ENCODE measurements at regions not wholly inside any gene's neighbourhood (a gene's known extent, or its start where the extent isn't known, plus 50 kb on each side); places are given as distances from the start of the nearest gene placed in this dataset.

DNA sequence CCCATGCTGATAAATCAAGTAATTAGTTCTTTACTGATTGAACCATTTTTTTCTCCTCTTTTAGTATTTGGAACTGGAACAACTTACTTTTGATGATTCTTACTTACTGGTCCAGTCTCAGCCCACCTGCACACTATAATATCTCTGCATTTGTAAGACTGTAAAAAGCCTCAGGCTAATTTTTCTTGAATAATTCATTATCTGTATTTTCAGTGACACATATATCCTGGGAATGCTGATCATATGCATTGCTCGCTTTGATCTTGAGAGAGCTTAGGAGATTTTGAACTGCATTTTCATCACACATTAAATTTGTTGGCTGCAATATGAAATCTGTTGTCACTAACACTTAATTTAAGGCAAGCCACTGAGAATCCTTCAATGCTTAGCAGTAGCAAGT is 760.6 kb downstream of the EDEM1 start:
- H3K36me3 ChIP-seq: no peaks in the 10 kb centered on the region
- H3K4me3 ChIP-seq: no peak overlapping the region
- no peaks in the 10 kb centered on the region for H3K4me1 ChIP-seq
- no peak for DNase-seq
- intact Hi-C loops (cut with DNase I; ENCODE audit: low total_unique reads): no loop called here
- H3K27me3 ChIP-seq: no peaks in the 10 kb centered on the region
- WGBS, 5 donors: 83 to 100% (median 91%) methylated on average over 1 of the region's 1 CpG
- no peak for TF ChIP-seq POLR2A (IDR thresholded peaks at IDR 0.05)
- TF ChIP-seq, protein P1, sequence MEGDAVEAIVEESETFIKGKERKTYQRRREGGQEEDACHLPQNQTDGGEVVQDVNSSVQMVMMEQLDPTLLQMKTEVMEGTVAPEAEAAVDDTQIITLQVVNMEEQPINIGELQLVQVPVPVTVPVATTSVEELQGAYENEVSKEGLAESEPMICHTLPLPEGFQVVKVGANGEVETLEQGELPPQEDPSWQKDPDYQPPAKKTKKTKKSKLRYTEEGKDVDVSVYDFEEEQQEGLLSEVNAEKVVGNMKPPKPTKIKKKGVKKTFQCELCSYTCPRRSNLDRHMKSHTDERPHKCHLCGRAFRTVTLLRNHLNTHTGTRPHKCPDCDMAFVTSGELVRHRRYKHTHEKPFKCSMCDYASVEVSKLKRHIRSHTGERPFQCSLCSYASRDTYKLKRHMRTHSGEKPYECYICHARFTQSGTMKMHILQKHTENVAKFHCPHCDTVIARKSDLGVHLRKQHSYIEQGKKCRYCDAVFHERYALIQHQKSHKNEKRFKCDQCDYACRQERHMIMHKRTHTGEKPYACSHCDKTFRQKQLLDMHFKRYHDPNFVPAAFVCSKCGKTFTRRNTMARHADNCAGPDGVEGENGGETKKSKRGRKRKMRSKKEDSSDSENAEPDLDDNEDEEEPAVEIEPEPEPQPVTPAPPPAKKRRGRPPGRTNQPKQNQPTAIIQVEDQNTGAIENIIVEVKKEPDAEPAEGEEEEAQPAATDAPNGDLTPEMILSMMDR (IDR thresholded peaks at IDR 0.05): no peak
- TF ChIP-seq POLR2AphosphoS5 (IDR thresholded peaks at IDR 0.05): no peak
- TF ChIP-seq EP300 (IDR thresholded peaks at IDR 0.05): no peak
- H3K27ac ChIP-seq: no peak overlapping the region
- no peaks in the 10 kb centered on the region for H3K9me3 ChIP-seq

DNA sequence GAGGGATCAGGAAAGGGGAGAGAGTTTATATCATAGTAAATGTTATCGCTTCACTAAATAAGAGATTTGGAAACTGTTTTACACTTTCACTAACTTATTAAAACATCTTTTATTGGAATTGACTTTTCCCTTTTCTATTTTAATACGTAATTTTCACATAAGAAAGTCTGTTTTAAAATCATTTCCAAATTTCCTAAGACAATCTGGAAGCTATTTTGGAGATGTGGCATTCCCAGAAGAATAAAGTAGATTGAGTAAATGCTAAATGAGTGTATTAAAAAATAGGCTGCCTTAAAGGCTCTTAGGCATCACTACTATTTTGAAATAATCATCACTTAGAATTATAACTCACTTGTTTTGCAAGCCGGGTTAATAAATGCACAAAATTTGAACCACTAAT is 763.5 kb downstream of the EDEM1 start:
- H3K27ac ChIP-seq: no peak overlapping the region
- no peaks in the 10 kb centered on the region for H3K4me1 ChIP-seq
- H3K9me3 ChIP-seq: no peaks in the 10 kb centered on the region
- TF ChIP-seq EP300 (IDR thresholded peaks at IDR 0.05) (no peak), POLR2AphosphoS5 (IDR thresholded peaks at IDR 0.05) (no peak), POLR2A (IDR thresholded peaks at IDR 0.05) (no peak)
- TF ChIP-seq, protein P1 (IDR thresholded peaks at IDR 0.05): no peak
- H3K4me3 ChIP-seq: no peak overlapping the region
- DNase-seq: no peak
- intact Hi-C loops (cut with DNase I; ENCODE audit: low total_unique reads): no loop called here
- H3K27me3 ChIP-seq: no peaks in the 10 kb centered on the region
- 74 to 85% (median 83%) methylated on average over 3 of the region's 3 CpGs for WGBS, 5 donors
- no peaks in the 10 kb centered on the region for H3K36me3 ChIP-seq

DNA sequence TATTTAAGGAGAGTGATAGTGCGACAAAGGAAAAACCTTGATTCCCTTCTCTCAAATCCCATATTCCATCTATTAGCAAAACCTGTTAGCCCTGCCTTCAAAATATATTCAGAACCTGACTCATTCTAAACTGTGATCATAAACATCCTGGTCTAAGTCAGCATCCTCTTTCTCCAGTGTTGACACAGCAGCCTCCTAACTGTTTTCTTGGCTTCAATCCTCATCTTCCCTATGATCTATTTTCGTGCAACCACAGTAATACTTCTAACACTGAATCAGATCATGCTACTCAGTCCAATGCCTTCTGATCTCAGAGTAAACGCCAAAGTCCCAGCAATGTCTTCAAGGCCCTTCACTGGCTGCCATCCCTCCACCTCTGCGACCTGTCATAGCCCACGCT is 785.1 kb downstream of the EDEM1 start:
- Histone ChIP-seq H3K4me3 (no peak overlapping the region), H3K4me1 (no peaks in the 10 kb centered on the region), H3K27ac (no peak overlapping the region), H3K36me3 (no peaks in the 10 kb centered on the region), H3K9me3 (no peaks in the 10 kb centered on the region), H3K27me3 (no peaks in the 10 kb centered on the region)
- peak in 1 of 2 donors; percentile 26 for DNase-seq
- intact Hi-C loops (cut with DNase I; ENCODE audit: low total_unique reads): no loop called here
- TF ChIP-seq, protein P1 (IDR thresholded peaks at IDR 0.05): no peak
- no peak for TF ChIP-seq POLR2A (IDR thresholded peaks at IDR 0.05)
- TF ChIP-seq POLR2AphosphoS5 (IDR thresholded peaks at IDR 0.05): no peak
- no peak for TF ChIP-seq EP300 (IDR thresholded peaks at IDR 0.05)
- WGBS, 5 donors: 65 to 75% (median 72%) methylated on average over 5 of the region's 5 CpGs

DNA sequence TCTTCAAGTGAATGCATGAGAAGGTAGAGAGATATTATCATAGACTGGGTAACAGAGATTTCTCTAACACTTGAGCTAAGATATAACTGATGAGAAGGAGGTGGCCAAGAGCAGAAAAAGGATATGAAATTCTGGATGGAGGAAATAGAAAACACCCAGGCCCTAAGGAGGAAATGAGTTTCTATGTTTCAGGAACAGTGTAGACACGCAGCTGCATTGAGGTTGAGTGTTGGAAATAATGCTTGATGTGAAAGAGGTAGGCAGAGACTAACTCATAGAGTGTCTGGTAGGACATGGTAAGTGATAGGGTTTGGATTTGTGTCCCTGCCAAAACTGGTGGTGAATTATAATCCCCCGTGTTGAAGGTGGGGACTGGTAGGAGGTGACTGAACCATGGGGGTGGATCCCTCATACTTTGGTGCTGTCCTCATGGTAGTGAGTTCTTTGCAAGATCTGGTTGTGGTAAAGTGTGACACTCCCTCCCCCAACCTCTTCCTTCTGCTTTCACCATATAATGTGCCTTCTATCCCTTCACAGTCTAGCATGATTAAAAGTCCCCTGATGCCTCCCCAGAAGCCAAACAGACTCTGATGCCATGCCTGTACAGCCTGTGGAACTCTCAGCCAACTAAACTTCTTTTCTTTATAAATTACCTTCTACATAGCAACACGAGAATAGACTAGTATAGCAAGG is 787.3 kb downstream of the EDEM1 start:
- Histone ChIP-seq H3K36me3 (no peaks in the 10 kb centered on the region), H3K4me3 (no peak overlapping the region), H3K9me3 (no peaks in the 10 kb centered on the region), H3K27ac (no peak overlapping the region), H3K4me1 (no peaks in the 10 kb centered on the region), H3K27me3 (no peaks in the 10 kb centered on the region)
- DNase-seq: peak in 1 of 2 donors; percentile 5
- intact Hi-C loops (cut with DNase I; ENCODE audit: low total_unique reads): no loop called here
- TF ChIP-seq POLR2A (IDR thresholded peaks at IDR 0.05): no peak
- TF ChIP-seq EP300 (IDR thresholded peaks at IDR 0.05): no peak
- TF ChIP-seq POLR2AphosphoS5 (IDR thresholded peaks at IDR 0.05): no peak
- TF ChIP-seq, protein P1 (IDR thresholded peaks at IDR 0.05): no peak
- 68 to 75% (median 71%) methylated on average over 3 of the region's 3 CpGs for WGBS, 5 donors

Data from stomach (tissue), 8 donors.